Dermis blood vessel endothelial cell (primary cell): ENCODE measurements at regions not wholly inside any gene's neighbourhood (a gene's known extent, or its start where the extent isn't known, plus 50 kb on each side); places are given as distances from the start of the nearest gene placed in this dataset.
"Not testable (repeated sequence)": the region's sequence is repeated elsewhere in the genome, so short reads cannot be mapped to it uniquely, and the experiment has no call there.

Source experiments
- DNase-seq: peaks from one replicate; pipeline ENCODE4 v3.0.0; 2010

DNA sequence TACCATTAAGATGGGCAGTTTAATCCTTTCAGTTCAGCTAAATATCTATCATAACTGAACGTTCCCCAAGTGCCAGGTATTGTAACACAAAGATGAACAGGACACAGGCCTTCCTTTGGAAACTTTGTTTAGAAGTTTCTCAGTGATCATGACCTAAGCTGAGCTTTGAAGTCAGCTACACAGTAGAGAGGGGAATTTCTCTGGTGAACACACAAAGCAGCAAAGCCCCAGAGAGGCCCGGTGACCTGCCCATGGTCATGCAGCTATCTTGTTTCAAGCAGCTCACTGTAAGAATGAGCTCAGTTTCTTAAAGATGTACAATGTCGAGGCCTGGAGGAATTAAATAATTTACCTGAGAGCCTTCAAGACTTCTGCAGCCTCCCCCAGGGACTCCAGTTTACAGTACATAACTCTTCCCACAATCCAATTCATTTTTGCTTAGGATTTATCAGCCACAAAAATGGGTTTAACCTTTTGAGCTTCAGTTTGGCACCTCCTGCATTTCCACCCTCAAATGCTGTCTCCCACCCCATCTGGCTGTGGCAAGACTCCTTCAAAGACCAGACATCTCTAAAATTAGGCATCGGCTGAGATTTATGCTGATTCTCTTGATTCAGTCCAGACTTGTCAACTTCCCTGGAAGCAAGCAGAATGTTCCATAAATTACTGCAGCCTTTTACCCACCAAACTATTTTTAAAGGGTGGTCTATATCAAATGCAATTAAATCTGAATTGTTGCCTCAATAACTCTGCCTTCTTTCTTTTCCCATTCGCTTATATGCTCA is 325.6 kb downstream of the TXNL1 start:
- no peak for DNase-seq

DNA sequence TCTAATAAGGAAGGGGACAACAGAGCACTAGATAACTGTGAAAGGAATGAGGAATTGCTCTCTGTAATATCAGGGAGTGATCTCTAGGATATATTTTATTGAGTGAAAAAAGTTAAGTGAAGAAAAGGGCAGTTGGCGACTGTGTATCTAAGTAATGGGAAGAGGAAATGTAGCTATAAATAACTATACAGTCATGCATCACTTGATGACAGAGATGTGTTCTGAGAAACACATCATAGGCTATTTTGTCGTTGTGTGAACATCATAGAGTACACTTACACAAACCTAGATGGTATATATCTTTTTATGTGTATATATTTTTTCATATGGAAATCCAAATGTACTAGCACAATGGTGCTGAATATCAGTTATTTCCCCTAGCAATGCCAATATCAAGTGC is 329.3 kb downstream of the TXNL1 start:
- DNase-seq: peak; percentile 10

DNA sequence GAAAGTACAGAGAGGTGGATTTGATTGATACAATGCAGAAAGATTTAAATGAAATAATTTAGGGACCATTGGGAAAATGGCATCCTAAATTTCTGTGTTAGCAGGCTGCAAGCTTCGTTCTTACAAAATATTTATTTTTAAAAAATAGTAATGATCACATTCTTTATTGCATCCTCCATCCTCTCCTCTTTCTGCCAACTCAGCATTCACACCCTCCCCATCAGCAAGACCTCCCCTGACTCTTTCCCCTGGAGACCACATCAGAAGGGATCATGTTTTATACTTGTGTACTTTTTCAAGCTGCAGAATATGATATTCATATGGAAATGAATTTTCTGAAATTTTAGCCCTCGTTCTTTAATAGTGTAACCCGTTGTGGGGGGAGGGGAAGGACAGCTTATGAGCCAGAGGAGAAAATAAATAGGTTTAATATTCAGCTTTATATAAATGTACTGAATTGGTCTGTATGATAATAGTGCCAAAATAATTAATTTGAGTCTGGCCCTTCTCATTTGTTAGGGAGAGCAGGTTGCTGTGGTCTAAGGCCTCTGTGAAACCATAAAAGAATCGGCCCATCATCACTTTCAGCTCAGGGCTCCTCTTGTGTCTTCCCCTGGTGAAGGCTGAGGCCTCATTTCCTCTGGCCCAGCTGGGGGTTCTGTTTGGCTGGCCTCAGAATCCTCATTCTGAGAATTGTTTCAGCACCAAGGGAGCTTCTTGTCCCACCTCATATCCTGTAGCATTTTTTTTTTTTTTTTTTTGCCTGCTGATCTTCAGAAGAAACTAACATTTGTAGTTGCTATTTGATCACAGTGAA is 330.8 kb downstream of the TXNL1 start:
- no peak for DNase-seq

DNA sequence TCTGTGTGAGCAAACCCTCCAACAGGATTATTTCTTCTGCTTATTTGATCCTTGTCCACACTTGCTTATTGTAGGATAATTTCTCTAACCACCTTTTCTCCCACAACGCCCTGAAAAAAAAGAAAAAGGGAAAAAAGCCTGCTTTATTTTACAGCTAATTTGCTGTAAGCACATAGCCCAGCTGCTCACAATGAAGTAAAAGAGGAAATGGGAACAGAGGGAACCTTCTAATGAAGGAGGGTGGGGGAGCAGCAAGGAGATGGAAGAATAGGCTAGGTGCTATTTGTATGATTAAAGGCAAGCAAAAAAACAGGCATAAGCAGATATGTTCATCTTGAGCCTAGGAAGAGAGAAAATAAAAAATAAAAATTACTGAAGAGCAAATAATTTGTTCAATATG is 331.6 kb downstream of the TXNL1 start:
- DNase-seq: no peak

DNA sequence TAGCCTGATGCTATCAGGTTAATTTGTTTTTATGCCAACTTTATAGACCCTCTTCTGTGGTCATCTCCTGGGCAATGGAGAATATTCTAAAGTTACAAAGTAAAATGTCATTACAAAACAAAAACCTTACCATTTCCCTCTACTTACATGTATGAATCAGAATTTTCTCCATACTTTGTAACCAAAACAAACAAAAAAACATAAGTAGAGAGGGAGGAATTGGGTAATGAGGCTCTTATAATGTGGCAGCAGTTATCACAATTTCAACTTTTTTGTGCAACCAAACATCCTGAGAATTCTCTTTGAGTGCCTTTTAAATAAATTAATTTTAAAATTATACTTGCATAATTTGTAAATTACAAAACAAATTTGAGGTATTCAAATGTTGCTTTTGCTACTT is 332.8 kb downstream of the TXNL1 start:
- DNase-seq: no peak

DNA sequence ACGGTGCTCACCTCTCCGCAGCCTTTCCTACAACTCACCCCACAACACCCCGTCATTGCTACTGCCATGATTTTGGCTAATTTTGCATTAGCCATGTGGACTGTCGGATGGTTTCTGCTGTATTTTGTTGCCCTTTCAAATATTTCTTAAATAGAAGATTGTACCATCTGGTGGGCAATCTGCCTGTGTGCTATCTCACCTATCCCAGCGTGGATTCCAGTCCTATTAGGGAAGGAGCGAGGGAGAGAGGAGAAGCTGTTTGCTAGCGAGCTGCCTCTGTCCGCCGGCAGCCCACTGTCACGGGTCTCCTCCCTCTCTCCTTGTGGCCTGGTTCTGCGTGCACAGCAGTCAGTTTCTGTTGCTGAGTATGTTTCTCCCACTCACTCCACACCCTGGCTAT is 336.2 kb downstream of the TXNL1 start:
- no peak for DNase-seq

DNA sequence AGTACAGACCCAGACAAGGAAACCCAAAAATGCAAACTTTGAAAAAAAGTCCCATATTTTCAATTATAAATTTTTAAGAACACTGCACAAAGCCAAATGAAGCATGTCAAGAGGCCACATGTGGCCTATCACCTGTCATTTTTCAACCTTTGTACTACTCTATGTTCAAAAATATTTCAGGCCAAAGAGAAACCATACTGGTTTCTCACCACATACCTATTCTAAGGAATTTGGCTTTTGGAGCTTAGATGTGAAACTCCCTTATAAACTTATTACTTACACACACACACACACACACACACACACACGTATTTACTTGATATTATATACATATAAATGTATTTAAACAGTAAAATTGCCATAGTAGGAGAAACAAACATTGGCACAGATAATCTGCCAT is 338.7 kb downstream of the TXNL1 start:
- DNase-seq: no peak

DNA sequence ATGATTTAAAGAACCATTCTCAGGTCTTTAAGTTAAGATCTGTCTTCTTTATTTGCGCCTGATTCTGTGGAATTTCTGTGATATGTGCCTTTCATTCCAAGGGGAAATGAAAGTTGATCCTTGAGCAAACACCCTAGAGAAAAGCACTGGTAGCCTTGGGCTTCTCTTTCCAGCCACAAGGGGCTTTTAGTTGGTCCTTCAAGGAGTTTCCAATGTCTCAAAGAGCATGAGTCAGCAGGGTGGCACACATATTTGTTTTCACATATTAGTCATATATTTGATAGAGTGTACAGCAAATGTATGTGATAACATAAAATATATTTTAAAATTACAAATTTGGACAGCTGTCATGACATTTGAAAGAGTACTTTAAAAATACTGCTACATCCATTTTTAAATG is 339.5 kb downstream of the TXNL1 start:
- DNase-seq: peak; percentile 27

DNA sequence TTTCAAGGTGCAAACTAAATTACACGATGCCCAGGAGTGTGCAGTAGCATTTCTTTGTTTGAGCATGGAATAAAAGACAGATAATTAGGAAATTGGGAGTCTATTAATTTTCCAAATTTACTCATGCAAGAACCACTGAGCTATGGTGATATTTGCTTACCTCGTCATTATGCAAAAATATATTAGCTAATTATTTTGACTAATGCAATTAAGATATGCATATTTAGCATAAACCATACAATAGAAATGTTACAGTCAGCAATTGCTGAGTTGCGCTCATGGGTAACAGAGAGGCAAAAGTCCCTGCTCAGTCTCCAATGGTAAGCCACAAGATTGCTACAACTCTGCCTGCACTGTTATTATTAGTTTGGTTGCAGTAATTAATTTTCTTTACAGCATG is 342.0 kb downstream of the TXNL1 start:
- DNase-seq: no peak

DNA sequence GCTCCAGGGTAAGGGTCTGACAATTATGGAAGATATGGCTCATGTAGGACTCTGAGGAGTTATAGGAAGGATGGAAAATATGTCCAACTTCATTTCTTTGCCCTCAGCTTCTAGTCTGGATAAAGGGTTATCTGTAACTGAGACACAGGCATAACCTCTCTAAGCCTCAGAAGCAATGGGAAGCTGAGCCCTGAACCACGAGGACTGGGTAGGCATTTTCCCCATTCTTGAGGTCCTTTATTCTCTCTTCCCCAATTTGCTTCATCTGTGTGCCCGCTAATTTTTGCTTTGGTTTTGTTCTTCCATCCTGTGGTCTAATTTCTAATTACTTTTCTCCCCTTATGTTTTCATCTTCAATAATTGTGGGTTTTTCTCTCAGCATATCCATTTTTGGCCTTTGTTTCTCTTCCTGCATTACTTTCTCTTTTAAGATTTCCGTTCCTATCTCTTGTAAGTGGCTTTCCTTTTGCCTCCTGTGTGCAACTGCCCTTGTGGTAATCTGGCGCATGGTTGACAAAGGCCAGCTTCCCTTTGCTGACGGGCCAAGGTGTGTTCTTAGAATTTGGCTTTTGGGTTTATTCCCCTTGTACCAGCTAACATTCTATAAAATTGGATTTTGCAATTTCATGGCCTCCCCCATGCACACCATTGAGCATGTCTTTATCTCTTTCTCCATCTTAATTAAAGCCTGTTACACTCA is 343.8 kb downstream of the TXNL1 start:
- no peak for DNase-seq

DNA sequence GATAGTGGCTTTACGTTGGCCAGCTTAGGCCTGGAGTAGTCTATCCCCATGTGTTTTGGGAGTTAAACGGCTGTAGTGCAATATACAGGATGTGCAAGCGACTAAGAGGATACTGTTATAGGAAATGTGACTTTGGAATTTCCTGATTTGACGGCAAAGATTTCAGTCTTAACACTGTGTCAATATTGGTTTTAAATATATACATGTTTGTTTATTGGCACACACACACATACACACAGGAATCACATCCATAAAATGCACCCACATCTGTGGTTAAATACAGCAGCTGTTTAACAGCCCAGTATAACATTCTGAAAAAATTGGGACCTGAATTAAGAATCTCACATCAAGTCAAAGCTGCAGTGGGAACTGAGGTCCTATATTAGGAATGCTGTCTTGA is 347.1 kb downstream of the TXNL1 start:
- DNase-seq: peak; percentile 39

DNA sequence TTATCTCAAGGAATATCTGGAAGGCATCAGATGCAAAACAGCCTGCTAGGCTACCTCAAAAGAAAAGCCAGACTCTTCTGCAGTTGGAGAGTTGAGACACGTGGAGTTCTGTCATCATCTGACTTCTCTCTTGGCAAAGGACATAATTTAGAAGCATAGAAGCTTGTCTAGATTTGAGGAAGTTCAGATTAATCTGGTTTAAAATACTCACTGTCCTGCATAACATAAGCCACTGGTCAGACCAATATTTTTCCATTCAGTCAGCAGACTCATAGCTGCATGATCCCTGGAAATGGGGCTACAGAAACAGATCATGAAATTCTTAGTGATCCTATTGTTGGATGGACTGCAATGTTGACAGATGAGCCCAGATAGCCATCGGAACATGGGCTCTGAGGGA is 349.0 kb downstream of the TXNL1 start:
- no peak for DNase-seq

DNA sequence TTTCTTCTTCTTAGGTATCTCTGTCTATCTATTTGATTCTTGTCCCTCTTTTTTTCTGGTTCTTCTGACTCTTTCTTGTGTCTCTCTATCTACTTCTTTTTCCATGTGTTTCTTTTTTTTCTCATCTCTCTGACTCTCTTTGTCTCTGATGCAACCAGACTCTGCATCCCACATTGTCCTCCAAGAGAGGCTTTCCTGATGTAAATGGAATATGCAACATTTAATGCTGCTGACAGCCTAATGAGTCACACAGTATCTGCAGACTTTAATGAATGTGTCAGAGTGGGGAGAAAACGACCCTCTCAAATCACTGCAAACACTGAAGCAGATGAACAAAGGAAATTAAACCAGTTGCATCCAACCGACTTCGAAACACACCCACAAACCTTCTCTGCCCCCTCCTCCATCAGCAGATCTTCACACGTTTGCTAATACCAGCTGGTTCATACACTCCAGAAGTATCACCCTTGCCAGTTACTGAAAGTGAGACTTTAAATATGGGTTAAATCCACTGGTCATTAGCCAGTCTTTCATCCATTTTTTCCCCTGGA is 351.5 kb downstream of the TXNL1 start:
- DNase-seq: no peak

DNA sequence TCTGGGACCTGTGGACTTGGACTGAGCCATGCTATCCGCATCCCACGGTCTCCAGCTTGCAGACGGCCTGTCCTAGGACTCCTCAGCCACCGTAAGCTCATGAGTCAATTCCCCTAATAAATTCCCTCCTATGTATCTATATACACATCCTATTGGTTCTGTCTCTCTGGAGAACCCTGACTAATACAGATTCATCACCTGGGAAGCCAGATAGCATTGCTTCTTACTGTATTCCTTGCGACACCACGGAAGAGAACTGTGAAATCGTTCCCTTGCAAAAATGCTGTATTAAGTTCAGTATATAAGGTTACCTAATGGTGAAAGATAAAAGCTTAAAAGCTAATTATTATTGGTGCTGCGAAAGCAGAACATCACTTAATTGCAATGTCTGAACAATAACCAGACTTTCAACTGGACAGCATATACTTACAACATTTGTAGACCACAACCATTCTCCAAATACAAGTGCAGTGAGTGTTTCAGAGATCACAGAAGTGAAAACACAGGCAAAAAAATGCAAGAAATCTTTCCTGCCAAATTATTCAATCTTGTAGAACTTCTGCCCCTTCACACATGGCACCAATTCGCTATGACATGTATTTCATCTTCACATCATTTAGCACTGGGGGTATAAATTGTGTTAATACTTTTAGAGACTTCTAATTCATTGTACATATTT is 352.9 kb downstream of the TXNL1 start:
- no peak for DNase-seq

DNA sequence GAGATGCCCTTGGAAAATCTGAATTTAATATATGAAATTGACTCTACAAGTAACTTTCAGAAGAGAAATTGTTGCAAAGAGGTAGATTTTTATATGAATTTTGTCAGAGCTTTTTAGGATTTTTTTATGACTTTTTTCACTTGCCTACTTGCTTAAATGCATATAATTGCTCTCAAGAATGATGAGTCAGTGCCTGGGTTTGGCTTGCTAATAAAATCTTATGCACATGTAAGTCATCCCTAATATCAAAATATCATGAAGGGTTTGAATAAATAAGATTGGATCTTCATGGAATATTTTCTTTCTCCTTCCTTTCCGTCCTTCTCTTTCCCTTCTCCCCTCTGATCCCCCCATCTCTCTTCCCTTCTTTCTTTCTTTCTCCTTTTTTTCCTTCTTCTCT is 354.1 kb downstream of the TXNL1 start:
- DNase-seq: no peak

DNA sequence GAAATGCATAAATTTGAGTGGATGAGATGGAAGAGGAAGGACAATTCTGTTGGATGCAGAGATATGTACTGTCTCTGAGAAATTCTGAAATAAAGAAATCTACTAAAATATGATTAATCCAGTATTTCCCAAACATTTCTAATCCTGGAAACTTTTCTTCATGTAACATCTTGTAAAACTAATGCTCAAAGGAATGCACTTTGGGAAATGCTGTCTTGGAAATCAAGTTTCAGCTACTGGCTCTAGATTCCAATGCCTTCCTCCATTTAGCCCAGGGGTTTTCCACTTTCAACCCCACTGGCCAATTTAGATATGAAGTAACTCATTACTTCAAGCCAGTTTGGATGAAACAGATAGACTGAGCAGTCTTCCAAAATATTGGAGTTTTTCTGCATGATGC is 355.1 kb downstream of the TXNL1 start:
- DNase-seq: no peak

DNA sequence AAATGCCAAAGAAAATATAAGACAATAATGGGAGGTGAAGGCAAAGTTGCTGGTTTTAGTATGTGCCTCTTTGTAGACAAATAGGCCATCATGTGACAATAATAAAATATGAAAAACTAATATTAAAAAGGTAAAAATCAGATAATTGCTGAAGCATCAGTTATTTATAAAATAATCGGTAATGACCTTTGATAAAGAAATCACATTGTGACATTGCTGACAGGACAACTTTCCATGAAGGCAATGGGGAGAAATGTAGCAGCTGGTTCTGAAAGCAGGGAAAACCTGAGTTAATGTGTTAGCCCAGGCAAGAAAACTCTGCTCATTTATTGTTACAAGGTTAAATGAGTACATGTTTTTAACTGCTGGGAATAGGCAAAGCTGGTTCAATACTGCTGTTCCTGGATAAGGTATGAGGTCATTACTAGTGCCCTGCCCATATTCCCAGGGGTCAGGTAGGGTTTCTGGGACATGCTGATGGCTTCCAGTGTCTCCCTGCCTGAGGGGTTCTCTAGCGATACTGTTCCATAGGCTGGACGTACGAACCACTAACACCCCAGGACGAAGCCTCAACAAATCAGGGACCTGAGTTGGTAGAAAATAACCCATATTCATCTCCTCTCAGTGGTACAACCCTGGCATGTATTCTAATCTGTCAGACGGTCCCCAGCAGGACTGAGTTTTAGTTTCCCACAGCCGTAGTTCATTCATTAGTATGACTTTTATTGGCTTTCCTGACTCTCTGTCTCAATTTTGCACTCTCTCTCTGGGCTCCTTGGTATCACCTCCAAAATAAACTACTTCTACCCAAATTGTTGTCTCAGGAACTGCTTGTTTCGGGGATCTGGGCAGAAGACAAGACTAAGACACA is 355.9 kb downstream of the TXNL1 start:
- no peak for DNase-seq

DNA sequence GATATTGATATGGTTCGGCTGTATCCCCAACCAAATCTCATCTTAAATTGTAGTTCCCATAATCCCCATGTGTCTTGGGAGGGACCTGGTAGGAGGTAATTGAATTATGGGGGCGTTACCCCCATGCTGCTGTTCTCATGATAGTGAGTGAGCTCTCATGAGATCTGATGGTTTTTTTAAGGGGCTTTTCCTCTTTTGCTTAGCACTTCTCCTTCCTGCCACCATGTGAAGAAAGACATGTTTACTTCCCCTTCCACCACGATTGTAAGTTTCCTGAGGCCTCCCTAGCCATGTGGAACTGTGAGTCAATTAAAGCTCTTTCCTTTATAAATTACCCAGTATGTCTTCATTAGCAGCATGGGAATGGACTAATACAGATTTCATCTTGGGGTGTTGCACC is 358.6 kb downstream of the TXNL1 start:
- DNase-seq: not testable (repeated sequence)

DNA sequence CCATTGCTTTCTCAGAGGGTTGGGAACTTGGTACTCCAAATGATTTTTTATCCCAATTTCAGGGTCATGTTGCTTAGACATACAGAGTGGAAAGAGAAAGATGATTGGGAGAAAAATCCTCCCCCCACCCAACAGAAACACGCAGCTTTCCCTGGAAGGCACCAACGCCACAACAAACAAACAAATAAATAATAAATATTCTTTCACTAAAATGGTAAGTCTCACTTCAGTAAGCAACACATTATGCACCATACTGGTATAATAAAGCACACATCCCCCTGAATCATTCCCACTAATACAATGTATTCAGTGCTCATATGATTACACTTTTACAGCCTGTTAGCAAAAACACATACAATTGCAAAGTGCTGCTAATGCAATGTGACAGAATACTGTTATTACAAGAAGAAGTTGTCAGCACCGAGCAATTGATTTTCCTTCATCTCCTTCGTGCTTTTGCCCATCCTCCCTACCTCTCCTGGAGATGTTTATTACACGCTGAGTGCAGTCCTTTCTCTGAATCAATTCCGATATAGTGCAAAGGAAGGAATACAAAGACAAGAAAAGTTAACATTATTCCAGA is 359.9 kb downstream of the TXNL1 start:
- DNase-seq: no peak

DNA sequence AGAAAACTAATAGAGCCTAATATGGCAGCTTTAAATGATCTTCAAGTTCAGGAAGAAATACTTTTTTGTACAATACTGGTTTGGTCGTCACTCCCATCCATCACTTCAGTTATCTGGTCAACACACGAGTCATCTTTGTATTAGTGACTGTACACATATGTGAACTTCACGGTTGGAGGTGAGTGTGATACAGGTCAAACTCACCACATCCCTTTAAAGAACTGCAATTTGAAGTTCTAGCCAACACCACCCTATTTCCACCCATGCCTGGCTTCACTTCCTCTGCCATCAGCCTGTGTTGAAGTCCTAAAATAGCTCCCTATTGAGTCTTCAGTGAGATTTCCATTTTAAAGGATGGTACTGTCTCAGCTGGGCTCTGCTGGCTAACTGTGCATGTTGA is 361.9 kb downstream of the TXNL1 start:
- no peak for DNase-seq

DNA sequence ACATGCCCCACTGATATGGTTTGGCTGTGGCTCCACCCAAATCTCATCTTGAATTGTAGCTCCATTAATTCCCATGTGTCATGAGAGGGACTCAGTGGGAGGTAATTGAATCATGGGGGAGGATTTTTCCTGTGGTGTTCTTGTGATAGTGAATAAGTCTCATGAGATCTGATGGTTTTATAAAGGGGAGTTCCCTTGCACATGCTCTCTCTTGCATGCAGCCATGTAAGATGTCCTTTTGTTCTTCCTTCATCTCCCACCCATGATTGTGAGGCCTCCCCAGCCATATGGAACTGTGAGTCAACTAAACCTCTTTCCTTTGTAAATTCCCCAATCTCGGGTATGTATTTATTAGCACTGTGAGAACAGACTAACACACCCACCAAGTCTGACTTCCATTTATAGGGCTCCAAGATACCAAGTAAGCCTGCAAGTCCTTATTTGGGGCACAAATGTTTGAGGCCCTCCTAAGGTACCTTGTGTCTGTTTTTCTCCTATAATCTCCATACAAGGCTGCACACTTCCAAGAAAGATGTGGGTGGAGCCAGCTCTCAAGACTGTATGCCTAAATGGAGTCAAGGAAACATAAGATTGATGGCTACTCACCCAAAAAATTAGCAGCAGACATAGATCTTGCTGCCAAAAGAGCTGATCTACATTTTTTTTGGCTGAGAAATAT is 364.7 kb downstream of the TXNL1 start:
- DNase-seq: no peak
